LNCAP (cell line): ENCODE measurements at regions not wholly inside any gene's neighbourhood (a gene's known extent, or its start where the extent isn't known, plus 50 kb on each side); places are given as distances from the start of the nearest gene placed in this dataset.

Experiments
- TF ChIP-seq, protein P1 (sequence below): fragments of 450-650 bp; IDR thresholded peaks from 2 replicates; pipeline ENCODE4 v1.5.1; 2017; ENCODE audit warnings: mild to moderate bottlenecking

DNA sequence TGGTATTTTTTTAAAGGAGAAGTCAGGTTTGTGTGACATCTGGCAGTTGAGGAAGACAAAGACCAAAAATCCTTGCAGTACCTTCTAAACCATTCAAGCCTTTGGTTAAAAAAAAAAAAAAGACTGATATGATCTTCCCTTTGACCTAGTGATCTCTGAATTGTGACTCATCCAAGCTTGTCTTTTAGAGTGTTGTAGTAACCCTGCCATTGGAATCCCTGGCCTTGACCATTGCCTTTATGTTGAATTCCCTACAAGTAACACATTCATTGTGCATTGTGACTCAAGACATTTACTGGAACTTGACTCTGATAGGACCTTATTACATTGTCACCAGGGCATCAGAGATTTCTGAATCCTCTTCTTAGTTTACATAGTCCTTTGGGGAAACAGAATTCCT is 1469.0 kb downstream of the TECRL start:
- TF ChIP-seq, protein P1, sequence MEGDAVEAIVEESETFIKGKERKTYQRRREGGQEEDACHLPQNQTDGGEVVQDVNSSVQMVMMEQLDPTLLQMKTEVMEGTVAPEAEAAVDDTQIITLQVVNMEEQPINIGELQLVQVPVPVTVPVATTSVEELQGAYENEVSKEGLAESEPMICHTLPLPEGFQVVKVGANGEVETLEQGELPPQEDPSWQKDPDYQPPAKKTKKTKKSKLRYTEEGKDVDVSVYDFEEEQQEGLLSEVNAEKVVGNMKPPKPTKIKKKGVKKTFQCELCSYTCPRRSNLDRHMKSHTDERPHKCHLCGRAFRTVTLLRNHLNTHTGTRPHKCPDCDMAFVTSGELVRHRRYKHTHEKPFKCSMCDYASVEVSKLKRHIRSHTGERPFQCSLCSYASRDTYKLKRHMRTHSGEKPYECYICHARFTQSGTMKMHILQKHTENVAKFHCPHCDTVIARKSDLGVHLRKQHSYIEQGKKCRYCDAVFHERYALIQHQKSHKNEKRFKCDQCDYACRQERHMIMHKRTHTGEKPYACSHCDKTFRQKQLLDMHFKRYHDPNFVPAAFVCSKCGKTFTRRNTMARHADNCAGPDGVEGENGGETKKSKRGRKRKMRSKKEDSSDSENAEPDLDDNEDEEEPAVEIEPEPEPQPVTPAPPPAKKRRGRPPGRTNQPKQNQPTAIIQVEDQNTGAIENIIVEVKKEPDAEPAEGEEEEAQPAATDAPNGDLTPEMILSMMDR, result no peak

DNA sequence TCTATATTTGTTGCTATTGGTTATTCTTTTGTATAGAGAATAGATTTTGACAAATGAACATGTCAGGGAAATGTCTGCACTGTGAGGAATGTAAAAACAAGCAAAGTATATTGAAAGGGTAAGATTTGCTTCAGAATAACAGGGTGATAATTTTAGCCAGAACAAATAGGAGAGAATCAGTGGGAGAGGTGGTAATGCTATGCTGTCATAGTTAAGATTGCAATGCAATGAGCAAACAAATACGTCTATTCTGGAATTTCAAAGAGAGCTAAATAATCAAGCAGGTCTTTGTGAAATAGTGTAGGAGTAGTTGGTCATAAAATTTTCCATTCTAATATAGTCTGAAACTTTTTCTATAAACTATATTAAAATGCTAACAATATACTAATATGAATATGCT is 1478.4 kb downstream of the TECRL start:
- TF ChIP-seq, protein P1, result no peak

DNA sequence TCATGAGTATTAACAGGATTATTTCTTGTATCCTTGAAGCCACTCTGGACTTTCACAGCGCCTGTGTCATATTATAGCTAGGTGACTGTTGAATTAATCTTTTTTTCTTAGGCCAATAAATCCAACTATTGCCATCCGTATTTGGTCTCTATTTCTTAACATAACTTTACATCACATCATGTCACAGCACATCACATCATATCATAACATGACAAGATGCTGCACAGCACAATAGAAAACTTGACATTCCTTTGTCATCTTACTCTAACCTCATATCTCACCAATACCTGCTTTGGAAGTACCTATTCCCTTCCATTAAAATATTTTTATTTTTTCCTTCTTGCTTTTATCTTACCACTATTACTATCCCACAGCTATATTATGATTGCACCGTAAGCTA is 1480.8 kb downstream of the TECRL start:
- TF ChIP-seq, protein P1, result no peak

DNA sequence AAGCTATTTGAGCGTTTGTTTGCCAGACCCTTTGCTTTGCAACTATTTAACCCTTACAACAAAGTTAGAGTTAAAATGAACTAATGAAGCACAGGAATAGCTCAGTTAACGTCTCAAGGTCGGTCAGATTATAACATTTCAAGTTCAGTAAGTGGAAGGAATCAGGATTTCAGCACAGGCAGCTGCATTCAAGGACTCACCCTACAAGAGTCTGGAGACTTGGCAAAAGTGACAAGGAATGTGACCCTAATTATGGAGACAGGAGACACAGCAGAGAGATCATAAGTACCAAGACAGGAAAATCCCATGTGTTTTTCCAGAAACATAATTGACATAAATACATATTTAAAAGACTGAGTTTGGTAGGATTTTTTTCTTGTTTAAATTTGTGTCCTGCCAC is 1481.7 kb downstream of the TECRL start:
- TF ChIP-seq, protein P1, result no peak

DNA sequence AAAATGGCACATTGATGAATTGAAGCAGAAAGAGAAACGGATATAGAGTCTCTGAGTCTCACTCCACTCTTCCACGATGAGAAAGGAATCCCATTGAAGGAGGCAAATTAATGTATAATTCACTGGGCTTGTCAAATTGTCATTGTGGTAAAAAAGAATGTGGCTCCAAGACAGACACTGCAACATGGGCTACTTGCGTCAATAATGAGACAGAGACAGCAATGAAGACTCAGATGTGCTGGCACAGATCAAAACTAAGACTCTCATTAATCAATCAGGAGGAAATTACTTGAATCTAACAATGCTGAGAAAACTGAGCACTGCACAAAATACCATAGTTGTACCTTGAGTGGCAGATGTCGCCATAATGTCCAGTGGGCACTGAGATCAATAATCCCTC is 1485.5 kb downstream of the TECRL start:
- TF ChIP-seq, protein P1, result no peak

DNA sequence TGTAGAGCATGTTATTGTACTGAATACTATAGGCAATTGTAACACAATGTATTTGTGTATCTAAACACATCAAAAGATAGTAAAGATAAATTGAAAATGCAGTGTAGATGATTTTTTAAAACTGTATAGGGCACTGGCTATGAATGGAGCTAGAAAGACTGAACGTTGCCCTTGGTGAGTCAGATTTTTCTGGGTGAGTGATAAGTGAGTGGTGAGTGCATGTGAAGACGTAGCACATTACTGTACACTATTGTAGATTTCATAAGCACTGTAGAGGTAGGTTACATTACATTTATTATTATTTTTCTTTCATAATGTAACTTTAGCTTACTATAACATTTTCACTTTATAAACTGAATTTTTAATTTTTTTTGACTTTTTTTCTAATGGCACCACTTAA is 1491.6 kb downstream of the TECRL start:
- TF ChIP-seq, protein P1, result no peak

DNA sequence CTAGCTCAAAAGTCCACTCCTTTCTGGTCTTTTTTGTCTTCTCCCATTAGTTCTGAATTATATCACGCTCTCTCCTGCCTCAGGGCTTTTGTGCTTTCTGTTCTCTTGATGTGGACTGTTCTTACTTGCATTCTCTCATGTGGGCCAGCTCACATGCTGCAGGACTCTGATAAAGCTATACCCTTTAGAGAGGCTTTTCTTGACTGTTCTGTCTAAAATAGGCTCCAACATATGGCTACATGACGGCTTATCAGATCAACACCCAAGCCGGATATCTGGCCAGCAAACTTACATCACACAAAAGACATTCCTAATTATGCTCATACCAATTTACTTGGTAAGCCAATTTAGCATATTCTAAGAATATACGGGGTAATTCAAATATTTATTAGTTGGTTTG is 1494.5 kb downstream of the TECRL start:
- TF ChIP-seq, protein P1, result no peak

DNA sequence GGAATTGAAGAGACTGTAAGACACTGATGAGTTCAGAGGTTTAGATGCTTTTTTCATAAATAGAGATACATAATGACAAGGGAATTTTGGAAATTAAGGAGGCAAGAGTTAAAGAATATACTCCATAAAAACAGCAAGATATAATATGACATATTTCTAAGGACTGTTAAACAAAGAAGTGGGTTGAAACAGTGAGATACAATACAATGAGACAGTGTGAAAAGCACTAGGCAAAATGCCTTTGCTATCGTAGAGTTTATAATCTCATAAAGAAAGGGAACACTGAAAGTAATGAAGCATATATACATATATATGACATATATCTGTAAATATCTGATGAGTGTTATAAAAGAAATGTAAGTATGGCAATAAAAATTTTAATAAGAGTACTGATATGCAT is 1496.2 kb downstream of the TECRL start:
- TF ChIP-seq, protein P1, result no peak
